Right lobe of liver (tissue), 6 donors: ENCODE measurements at regions not wholly inside any gene's neighbourhood (a gene's known extent, or its start where the extent isn't known, plus 50 kb on each side); places are given as distances from the start of the nearest gene placed in this dataset.

Experiments
- ATAC-seq, 4 donors: fragments of 200-7000 bp; cut with Tn5 transposase; one replicate each; pipeline ENCODE4 v1.9.1; 2020; ENCODE audit warnings: mild to moderate bottlenecking in 4 of 4, moderate library complexity in 4 of 4
- DNase-seq, 3 donors: peaks; one replicate each; pipeline ENCODE4 v3.0.0-alpha.2; 2020
- H3K27ac ChIP-seq, 3 donors: fragments of 200-600 bp; one replicate each; pipeline ENCODE4 v1.8.0; 2022
- H3K27me3 ChIP-seq, 2 donors: fragments of 200-600 bp; one replicate each; pipeline ENCODE4 v1.8.0; 2022
- H3K36me3 ChIP-seq, 4 donors: fragments of 200-600 bp; sonication (generic) in 1 of 4; one replicate each; pipeline versions ENCODE4 v1.5.1 to v1.8.0; 2017 to 2022; ENCODE audit warnings: control low read depth in 1 of 4
- H3K4me1 ChIP-seq, 4 donors: fragments of 200-600 bp; sonication (generic) in 1 of 4; one replicate each; pipeline versions ENCODE4 v1.5.1 to v1.8.0; 2017 to 2022; ENCODE audit warnings: control low read depth in 1 of 4
- H3K4me3 ChIP-seq, 3 donors: fragments of 200-600 bp; one replicate each; pipeline ENCODE4 v1.8.0; 2022
- H3K9me3 ChIP-seq, 4 donors: fragments of 200-600 bp; sonication (generic) in 1 of 4; one replicate each; pipeline versions ENCODE4 v1.5.1 to v1.8.0; 2017 to 2022; ENCODE audit warnings: control low read depth in 1 of 4
- POLR2A ChIP-seq: fragments of 450-650 bp; IDR thresholded peaks from one replicate; pipeline ENCODE4 v1.6.1; 2017; ENCODE audit warnings: antibody characterized with exemption, mild to moderate bottlenecking
- WGBS: methylation state at CpG from one replicate; pipeline ENCODE4 v1.1.6; 2018; ENCODE audit warnings: low coverage, low lambda C conversion rate; ENCODE audit not compliant: insufficient coverage; ENCODE audit errors: missing lambda C conversion rate; 5-methylcytosine and 5-hydroxymethylcytosine counted together
- intact Hi-C, 2 donors: fragments of 100-400 bp; cut with DNase I; formaldehyde crosslinking; loops; one replicate each; pipeline versions ENCODE4 v1.11.2 to v1.14.1; 2022
- TF ChIP-seq, protein P1 (sequence below), 4 donors: fragments of 200-600 bp in 3 of 4; fragments of 450-650 bp in 1 of 4; IDR thresholded peaks; one replicate each; pipeline versions ENCODE4 v1.5.1 to v1.8.0; 2016 to 2022; ENCODE audit warnings: antibody characterized with exemption in 4 of 4, mild to moderate bottlenecking in 2 of 4
- donor health status: DM: no; HTN: yes; CAD: no.
- donor health status: DM: no; HTN: no; CAD: no.
- donor health status: DM: no; HTN: no; CAD: no.
- donor health status: DM: no; HTN: yes; CAD: no.
- donor health status: DM: no; HTN: yes; CAD: no.

DNA sequence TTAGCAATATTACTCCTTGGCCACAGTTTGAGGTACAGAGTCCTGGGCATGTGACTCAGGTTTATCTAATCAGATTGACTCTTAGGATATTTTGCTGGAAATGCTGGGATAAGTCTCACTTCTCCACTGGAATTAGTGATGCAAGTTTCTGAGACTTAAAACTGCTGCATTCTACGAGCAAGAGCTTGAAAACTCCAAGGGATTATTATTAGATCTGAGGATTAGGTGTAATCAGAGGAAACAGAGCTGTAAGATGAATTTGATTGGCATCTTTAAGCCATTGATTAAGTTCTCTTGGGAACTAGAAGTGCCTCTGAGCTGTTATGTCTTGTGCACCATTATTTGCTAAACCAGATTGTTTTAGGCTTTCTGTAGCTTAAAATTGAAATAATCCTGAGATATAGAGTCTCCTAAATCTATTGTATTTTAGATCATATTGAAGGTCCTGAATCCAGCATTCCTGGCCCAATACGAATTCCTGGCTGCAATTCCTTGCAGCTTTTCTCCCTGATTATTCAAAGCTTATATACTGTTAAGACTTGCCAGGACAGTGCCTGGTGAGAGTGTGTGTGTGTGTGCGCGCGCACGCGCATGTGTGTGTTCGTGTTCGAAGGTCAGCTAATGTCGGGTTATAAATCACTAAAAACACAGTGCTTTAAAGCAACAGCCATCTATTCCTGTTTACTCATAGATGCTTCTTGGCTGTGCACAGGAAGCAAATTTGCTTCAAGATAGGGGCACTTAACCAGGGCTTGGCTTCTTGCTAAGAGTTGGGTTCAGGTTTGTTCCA is 735.1 kb downstream of the STIM2 start:
- Histone ChIP-seq H3K36me3 (no peaks in the 10 kb centered on the region), H3K27me3 (no peaks in the 10 kb centered on the region), H3K4me3 (no peak overlapping the region), H3K9me3 (no peaks in the 10 kb centered on the region), H3K4me1 (no peaks in the 10 kb centered on the region), H3K27ac (no peak overlapping the region)
- ATAC-seq (no peak), DNase-seq (no peak)
- TF ChIP-seq, protein P1, sequence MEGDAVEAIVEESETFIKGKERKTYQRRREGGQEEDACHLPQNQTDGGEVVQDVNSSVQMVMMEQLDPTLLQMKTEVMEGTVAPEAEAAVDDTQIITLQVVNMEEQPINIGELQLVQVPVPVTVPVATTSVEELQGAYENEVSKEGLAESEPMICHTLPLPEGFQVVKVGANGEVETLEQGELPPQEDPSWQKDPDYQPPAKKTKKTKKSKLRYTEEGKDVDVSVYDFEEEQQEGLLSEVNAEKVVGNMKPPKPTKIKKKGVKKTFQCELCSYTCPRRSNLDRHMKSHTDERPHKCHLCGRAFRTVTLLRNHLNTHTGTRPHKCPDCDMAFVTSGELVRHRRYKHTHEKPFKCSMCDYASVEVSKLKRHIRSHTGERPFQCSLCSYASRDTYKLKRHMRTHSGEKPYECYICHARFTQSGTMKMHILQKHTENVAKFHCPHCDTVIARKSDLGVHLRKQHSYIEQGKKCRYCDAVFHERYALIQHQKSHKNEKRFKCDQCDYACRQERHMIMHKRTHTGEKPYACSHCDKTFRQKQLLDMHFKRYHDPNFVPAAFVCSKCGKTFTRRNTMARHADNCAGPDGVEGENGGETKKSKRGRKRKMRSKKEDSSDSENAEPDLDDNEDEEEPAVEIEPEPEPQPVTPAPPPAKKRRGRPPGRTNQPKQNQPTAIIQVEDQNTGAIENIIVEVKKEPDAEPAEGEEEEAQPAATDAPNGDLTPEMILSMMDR (IDR thresholded peaks at IDR 0.05) = no peak
- TF ChIP-seq POLR2A = no peak
- 24% methylated on average over 6 of the region's 10 CpGs for WGBS
- intact Hi-C loops = no loop called here

- ATAC-seq (no peak), DNase-seq (no peak)
Observed at GRCh38 chr4:27602172-27602571, 741.5 kb downstream of the STIM2 start.

DNA sequence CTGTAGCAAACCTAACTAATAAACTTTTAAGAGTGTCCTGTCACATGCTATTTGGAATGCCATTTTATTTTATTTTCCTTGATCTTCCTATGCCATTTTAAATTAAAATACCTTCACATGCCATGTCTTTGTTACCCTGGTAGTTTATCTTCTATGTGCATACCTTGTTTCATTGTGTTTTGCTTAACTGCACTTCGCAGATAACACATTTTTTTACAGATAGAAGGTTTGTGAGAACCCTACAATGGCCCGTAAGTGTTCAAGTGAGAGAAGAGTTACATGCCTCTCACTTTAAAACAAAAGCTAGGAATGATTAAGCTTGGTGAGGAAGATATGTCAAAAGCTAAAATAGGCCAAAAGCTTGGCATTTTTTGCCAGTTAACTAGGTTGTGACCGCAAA is 744.1 kb downstream of the STIM2 start:
- TF ChIP-seq, protein P1 (IDR thresholded peaks at IDR 0.05) = no peak
- TF ChIP-seq POLR2A = no peak
- DNase-seq (no peak), ATAC-seq (no peak)
- no peaks in the 10 kb centered on the region for H3K9me3 ChIP-seq
- intact Hi-C loops = no loop called here
- 50% methylated on average over 3 of the region's 3 CpGs for WGBS
- no peak overlapping the region for H3K27ac ChIP-seq
- H3K4me1 ChIP-seq = no peaks in the 10 kb centered on the region
- no peaks in the 10 kb centered on the region for H3K36me3 ChIP-seq
- no peaks in the 10 kb centered on the region for H3K27me3 ChIP-seq
- H3K4me3 ChIP-seq = no peak overlapping the region

More at GRCh38 chr4:27602172-27602571, 741.5 kb downstream of the STIM2 start:
- Histone ChIP-seq H3K27ac (no peak overlapping the region), H3K4me3 (no peak overlapping the region), H3K9me3 (no peaks in the 10 kb centered on the region), H3K4me1 (no peaks in the 10 kb centered on the region), H3K36me3 (no peaks in the 10 kb centered on the region), H3K27me3 (no peaks in the 10 kb centered on the region)
- TF ChIP-seq, protein P1 (IDR thresholded peaks at IDR 0.05) = no peak
- intact Hi-C loops = no loop called here

DNA sequence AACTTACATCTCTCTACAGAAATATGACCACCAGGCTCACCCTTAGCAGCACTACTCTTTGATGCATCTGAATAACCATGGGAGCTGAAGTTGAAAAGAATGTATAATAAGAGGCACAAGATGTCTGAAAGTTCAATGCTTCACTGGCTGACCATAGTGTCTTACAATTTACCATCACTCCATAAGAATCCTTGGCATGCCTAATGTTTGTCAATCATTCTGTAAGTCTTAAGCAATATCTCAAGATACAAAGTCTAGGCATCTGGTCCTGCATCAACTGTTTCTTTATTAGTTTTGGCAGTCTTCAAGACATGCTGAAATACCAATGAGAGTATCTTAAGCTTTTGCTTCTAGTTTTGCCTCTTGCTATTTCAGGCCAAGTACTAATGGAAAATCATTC is 755.5 kb downstream of the STIM2 start:
- intact Hi-C loops = no loop called here
- H3K36me3 ChIP-seq = no peaks in the 10 kb centered on the region
- no peak overlapping the region for H3K4me3 ChIP-seq
- DNase-seq (no peak), ATAC-seq (no peak)
- H3K9me3 ChIP-seq = no peaks in the 10 kb centered on the region
- no peak for TF ChIP-seq POLR2A
- TF ChIP-seq, protein P1 (IDR thresholded peaks at IDR 0.05) = no peak
- H3K27ac ChIP-seq = no peak overlapping the region
- H3K4me1 ChIP-seq = no peaks in the 10 kb centered on the region
- H3K27me3 ChIP-seq = no peaks in the 10 kb centered on the region

- no peaks in the 10 kb centered on the region for H3K4me1 ChIP-seq
- H3K4me3 ChIP-seq = no peak overlapping the region
- no peaks in the 10 kb centered on the region for H3K9me3 ChIP-seq
- ATAC-seq (no peak), DNase-seq (no peak)
- H3K27me3 ChIP-seq = no peaks in the 10 kb centered on the region
- H3K27ac ChIP-seq = no peak overlapping the region
- no peak for TF ChIP-seq POLR2A
- TF ChIP-seq, protein P1 (IDR thresholded peaks at IDR 0.05) = no peak
- intact Hi-C loops = no loop called here
- no peaks in the 10 kb centered on the region for H3K36me3 ChIP-seq
Observed at GRCh38 chr4:27619435-27619834, 758.8 kb downstream of the STIM2 start.
